Stimulated activated CD4-positive, alpha-beta T cell treated with anti-CD3 and anti-CD28 coated beads, Interleukin-15, amount 100 ng/mL, for 48 hours (primary cell): ENCODE measurements at regions not wholly inside any gene's neighbourhood (a gene's known extent, or its start where the extent isn't known, plus 50 kb on each side); places are given as distances from the start of the nearest gene placed in this dataset.
"Not testable (repeated sequence)": the region's sequence is repeated elsewhere in the genome, so short reads cannot be mapped to it uniquely, and the experiment has no call there.

Experiments used
- DNase-seq, 2 donors: peaks; one replicate each; pipeline ENCODE4 v3.0.0-alpha.2; 2020; ENCODE audit warnings: low read depth in 2 of 2

DNA sequence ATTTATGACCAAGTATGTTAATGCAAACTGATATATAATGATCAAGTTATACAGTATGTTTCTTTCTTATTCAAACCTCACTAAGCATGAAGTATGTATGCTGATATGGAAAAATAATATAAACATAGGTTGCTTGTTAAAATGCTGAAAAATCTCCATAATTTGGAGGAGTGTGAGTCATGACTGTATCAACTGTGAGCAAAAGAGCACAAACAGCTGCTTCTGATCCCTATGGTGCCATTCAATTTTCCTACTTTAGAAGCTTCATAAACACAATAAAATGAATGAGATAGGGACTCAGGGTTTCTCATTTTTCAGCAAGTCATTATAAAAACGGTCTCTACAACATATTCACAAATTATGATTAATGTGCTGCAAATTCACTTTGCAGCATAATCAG, 129.9 kb upstream of the TFPI start:
- DNase-seq, result no peak

DNA sequence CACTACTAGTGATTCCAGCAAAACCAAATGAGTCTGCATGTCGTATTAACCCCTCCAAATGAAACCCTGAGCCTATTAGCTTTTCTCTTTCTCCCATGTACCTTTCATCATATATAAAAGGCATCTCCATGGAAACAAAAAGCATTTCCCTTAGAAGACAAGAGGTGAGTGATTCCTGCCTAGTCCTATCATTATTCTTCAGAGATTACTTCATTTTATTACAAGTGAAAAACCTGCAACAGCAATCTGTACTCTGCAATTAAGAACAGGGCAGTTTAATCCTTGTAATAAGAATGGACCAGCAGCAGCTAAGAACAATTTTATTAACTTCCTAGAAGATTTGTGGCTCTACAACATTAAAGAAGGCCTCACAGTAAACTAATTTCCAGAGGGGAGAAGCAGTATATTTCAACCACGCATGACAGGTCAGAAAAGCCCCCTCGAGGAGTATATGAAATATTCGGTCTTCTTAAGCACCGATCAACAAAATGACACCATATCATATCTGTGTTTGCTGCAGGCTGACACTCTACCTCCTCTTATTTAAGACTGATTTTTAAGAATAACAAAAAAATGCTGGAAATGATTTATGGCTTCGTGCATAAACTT, 132.3 kb upstream of the TFPI start:
- DNase-seq, result no peak

DNA sequence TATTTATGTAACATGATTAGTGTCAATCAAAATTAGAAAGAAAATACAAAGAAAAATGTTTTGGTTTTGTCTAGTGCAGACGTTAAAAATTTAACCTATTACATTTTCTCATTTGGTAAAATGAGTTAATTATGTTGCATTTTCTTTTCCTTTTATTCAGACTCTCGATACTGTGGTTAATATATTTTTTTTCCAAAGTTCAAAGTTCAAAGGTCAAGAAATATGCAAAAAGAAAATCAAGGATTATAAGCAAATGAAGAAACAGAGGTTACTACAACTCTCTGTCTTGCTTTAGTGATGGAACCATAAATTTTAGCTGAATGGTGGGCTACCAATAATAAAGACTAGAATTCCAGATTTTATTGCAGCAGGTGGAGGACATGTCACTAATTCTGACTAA, 133.3 kb upstream of the TFPI start:
- no peak for DNase-seq

DNA sequence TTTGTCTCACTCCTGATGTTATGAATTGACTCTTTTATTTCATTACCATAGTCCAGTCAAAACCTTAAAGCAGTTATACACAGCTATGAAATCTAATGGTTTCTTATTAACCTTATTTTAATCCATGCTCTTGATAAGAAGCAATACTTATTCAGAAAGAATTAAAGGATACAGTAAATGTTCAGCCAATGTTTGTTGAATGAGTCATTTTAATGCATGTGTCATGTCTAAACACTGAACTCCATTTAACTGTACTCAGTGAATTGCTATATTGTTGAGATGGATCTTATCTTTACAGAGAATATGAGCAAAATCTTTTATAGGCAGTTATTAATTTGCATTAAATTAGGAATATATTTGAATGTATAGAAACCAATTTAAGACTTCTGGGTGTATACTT, 135.1 kb upstream of the TFPI start:
- no peak for DNase-seq

DNA sequence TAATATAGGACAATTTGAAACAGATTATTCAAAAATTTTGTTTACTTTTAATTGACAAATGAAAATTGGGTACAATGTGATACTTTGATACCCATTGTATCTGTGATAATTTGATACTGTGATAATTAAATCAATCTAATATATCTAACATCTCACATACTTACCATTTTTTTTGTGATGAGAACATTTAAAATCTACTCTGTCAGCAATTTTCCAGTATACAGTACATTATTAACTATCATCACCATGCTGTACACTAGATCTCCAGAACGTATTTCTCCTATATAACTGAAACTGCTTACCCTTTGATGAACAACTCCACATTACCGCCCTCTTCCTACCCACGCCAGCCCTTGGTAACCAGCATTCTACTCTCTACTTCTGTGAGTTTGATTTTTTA, 139.7 kb upstream of the TFPI start:
- DNase-seq, result no peak

DNA sequence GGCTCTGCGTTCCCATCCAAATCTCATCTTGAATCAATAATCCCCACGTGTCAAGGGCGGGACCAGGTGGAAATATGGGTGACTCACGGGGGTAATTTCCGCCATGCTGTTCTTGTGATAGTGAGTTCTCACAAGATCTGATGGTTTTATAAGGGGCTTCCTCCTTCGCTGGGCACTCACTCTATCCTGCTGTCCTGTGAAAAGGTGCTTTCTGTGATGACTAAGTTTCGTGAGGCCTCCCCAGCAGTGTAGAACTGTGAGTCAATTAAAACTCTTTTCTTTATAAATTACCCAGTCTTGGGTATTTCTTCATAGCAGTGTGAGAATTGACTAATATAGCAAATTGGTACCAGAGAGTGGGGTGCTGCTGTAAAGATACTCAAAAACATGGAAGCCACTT, 142.4 kb upstream of the TFPI start:
- not testable (repeated sequence) for DNase-seq

DNA sequence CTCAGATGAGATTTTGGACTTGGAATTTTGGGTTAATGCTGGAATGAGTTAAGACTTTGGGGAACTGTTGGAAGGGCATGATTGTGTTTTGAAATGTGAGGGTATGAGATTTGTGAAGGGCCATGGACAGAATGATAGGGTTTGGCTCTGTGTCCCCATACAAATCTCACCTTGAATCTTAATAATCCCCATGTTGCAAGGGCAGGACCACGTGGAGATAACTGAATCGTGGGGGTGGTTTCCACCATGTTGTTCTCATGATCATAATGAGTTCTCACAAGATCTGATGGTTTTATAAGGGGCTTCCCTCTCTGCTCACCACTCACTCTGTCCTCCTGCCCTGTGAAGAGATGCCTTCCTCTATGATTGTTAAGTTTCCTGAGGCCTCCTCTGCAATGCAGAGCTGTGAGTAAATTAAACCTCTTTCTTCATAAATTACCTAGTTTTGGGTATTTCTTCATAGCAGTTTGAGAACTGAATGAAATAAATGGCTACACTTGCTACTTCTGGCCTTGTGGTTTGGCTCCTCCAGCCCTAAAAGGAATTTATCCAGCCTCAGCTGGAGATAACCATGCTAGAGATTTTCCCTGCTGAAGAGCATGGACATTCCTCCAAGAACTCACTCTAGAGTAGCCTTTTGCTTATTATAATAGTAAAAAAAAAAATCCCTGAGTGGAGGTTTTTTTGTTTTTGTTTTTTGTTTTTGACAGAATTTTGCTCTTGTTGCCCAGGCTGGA, 144.3 kb upstream of the TFPI start:
- no peak for DNase-seq

DNA sequence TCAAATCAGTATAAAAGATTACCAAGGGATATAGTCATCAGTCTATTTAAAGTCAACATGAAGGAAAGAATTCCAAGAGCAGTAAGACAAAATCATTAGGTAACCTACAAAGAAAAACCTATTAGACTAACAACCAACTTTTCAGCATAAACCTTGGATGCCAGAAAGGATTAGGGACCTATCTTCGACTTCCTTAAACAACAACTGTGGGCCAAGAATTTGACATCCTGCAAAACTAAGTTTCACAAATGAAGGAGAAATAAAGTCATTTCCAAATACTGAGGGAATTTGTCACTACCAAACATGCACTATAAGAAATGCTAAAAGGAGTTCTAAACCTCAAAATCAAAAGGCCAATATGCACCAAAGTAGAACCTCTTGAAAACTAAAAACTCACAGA, 147.9 kb upstream of the TFPI start:
- DNase-seq, result no peak

DNA sequence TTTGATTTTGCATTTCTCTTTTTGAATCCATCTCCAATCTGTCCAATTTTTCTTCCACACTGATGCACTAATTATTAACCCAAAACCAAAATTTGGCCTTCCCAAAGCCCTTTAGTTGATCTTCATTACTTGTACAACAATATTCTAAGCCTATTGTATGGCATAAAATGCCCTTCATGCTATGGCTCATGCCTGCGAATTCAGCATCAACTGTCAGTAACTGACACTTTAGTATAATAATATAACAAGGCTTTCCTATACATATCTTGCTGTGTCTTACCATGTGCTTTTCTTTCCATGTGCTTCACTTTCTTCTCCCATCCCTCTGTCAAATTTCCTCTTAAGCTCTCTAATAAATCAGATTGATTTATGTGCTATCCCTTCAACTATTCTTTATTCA, 154.0 kb upstream of the TFPI start:
- no peak for DNase-seq

DNA sequence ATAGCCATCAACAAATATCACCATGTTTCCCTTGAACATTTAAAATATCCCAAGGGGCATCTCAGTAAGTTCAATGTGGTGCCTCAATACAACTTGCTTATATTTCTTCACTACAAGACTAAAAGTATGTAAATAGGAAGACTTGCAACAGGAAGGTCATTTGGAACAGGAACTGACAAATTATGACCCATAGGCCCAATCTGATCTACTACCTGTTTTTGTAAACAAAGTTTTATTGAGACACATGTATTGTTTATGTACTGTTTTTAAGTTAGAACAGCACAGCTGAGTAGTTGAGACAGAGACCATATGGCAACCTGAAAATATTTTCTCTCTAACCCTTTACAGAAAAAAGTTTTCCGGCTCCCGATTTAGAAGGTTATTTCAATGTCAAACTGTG, 154.8 kb upstream of the TFPI start:
- DNase-seq, result no peak

DNA sequence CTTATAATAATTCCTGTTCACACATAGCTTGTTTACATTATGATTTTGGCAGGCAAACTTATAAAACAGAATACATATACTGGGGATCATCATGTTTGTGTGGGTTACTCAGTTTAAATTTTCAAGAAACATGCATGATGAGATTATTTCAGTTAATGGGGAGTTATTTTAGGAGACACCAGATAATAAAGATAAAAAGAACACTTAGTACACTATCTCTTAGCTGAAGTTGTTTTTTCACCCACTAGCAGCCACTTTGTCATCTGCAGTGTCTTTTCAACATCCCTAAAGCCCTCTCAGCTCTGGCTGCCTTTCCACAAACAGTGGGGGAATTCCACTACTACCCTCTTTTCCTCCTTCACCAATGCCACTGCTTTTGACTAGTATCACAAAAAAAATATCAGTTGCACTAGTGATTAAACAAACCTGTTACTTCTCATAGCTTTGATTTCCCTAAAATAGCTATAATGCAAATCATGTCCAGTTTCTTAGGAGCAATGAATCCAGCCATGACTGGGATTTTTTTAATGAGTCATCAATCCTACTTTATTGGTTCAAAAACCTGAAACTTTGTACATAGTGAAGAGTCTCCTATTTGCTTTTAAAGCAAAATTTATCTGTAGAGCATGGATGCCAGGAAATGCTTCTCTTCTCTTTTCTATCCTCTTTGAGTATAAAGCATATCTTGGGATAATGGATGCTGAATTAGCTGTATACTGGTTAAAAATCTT, 156.7 kb upstream of the TFPI start:
- DNase-seq, result no peak

DNA sequence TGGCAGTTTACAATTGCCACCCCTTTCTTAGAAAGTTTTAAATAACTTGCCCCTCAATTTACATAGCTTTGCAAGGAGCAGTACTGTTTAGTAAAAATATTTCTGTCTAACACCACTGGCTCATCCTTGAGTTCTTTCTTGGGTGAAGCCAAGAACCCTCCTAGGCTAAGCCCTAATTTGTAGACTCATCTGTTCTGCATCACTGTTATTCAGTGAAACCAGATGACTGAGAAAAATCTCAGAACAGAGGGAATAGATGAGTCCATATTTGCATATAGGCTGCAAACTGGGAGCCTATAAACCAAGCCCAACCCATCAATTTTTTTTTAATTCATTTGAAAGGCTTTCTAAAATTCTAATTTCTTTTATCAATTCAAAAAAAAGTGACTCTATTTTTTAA, 161.4 kb upstream of the TFPI start:
- no peak for DNase-seq

DNA sequence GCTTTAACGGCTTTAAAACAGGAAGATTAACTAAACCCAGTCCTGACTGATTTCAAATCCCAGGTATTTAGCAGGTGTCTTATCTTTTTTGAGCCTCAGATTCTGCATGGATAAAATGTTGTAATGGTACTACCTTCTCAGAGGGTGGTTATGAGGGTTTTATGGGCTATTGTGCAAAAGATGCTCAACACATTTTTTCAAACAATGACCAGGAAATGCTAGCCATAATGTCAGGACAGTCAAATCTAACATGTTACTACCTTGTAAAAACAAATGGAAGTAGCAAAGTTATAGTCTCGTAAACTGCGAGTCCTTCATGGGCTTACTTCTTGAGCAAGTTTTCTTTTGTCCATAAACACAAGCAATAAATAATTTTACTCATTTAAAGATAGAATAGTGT, 162.1 kb upstream of the TFPI start:
- no peak for DNase-seq

DNA sequence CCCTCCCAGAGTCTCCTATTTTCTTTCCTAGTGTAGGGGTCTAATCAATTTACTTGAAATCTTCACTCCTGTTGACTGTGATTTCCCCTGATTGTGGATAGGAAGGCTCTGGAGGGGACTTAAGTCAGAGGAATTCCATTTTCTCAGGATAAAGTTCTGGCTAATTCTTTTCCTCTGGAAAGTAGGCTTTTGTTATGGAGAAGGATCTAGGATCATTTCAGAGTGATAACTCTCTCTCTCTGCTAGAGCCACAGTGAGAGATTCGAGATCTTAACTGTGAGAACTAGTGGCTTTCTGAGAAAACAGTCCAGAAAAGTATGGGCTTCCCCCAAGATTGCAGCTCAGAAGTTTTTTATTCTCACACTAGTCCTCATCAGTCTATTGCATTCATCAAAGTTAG, 163.9 kb upstream of the TFPI start:
- DNase-seq, result no peak

DNA sequence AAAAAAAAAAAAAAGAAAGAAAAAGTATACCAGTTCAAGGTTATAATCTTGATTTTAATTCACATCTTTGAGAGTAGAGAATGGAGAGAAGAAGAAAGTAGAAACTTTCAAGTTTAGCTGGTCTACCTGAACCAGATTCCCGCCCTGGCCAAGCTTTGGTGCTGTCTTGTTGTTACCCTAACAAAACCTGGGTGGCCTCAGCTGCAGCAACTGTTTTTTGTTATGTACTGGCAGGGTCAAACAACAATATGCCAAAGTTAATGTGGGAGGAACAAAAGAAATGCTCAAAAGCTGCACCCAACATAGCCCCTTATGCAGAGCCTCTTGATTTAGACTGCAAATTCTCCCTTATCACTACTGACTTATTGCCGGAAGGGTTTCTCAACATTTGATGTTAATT, 165.3 kb upstream of the TFPI start:
- no peak for DNase-seq

DNA sequence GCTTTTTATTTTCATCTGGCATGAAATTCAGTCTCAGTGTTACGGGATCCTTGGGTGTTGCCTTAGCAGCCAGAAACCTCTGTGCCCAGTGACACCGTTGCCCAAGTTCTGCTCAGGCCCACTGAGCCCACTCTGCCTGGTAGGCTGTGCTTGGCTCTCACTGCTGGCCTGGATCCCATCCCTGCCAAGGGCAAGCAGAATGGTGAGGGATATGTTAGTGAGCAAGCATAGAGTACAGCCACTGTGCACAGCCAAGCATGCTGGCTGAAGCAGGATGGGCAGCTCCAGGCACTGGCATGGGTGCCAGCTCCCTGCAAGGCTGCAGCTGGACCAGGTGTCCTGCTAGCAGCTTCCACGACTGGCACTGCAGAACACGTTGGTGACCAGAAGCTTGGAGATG, 194.7 kb upstream of the TFPI start:
- DNase-seq, result no peak

DNA sequence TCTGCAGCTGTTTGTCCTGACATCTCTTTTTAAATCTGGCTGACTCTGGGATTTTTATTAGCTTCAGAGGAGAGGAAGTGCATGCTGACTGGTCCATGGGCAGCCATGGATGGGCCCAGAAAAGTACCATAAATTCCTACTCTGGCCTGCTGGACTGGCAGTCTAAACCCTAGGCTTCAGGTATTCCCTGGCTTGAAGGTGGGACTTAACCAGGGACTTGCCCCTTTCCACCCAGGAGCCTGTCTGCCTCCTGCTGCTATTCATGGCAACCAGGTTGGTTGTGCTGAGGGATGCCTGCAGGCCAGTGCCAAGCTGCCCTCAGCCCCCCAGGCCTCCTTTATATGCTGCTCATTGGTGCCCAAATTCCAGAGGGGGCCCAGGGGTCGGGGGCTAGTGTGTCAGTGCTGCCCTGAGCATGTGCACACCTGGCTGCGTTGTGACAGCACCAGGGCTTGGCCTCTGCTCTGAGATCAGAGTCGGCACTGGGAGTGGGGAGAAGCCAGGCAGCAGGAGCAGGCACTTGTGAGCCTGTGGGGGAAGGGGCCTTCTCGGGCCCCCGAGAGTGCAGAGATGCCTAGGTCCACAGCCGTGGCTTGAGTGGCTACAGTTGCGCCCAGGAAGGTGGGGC, 195.7 kb upstream of the TFPI start:
- DNase-seq, result no peak

DNA sequence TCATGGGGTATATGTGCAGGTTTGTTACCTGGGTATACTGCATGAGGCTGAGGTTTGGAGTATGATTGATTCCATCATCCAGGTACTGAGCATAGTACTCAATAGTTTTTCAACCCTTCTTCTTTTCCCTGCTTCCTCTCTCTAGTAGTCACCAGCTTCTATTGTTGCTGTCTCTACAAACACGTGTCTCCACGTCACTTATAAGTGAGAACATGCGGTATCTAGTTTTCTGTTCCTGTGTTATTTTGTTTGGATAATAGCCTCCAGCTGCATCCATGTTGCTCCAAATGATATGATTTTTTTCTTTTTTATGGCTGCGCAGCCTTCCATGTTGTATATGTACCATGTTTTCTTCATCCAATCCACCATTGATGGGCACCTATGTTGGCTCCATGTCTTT, 214.8 kb upstream of the TFPI start:
- no peak for DNase-seq

DNA sequence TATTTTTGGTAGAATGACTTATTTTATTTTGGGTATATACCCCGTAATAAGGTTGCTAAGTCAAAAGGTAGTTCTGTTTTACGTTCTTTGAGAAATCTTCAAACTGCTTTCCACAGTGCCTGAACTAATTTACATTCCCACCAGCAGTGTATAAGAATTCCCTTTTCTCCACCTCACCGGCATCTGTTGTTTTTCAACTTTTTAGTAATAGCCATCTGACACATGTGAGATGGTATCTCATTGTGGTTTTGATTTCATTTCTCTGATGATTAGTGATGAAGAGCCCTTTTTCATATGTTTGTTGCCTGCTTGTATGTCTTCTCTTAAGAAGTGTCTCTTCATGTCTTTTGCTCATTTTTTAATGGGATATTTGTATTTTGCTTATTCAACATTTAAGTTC, 215.2 kb upstream of the TFPI start:
- DNase-seq, result no peak

DNA sequence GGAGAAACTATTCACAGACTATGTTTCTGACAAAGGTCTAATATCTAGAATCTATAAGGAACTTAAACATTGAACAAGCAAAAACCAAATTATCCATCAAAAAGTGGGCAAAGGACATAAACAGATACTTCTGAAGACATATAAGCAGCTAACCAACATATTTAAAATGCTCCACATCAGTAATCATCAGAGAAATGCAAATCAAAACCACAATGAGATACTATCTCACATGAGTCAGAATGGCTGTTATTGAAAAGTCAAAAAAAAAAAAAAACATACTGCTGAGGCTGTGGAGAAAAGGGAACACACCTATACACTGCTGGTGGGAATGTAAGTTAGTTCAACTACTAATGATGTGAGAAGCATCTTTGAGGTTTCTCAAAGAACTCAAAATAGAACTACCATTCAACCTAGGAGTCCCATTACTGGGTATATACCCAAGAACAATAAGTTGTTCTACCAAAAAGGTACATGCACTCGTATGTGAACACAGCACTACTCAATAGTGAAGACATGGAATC, 220.4 kb upstream of the TFPI start:
- DNase-seq, result no peak

DNA sequence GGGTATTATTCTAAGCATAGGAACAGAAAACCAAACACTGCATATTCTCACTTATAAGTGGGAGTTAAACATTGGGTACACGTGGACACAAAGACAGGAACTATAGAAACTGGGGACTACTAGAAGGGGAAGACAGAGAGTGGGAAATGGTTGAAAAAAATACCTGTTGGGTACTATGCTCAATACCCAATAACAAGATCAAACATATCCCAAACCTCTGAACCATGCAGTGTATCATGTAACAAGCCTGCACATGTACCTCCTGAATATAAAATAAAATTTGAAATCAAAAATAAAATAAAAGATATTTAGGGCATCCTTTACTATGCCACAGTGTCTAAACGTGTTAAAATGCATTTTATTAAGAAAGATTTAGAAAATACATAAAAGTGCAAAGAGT, 221.0 kb upstream of the TFPI start:
- DNase-seq, result no peak

DNA sequence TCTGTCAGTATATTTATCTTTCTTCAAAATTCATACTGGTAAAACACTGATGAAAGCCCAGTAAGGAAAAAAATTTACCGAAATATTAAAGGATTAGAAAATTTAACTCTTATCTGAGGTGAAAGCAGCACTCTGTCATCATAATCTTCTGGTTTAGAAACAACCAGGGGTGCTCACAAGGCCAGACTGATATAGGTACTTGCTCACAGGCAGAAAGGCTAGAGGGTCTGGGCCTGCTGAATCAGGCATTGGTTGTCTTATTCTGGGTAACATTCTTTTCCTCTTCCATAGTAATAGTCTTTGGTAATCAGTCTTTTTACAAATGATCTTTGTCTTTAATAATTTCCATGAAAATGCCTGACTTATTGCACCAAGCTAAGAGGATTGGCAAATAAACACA, 221.4 kb upstream of the TFPI start:
- DNase-seq, result no peak

DNA sequence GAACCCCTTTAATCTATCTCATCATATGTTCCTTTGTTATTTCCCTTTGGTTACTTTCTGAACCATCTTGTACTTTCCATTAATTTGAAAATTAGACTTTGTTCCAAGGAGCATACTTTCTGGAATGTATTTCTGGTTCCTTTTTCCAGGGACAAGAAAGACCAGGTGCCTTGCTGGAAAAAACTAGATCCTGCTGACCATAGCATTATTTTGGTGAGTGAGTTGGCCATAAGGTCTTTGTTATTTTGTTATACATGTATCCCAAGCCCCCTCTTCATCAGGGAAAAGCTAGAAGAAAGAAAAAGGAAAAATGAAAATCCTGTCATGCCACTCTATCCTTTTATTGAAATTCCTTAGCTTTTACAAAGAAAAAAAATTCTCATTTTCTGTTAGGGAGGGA, 228.1 kb upstream of the TFPI start:
- DNase-seq, result no peak
